Hematopoietic multipotent progenitor cell treated with erythropoietin and hydrocortisone succinate and interleukin-3 and kit ligand, for 8 days (in vitro differentiated cells): ENCODE measurements at regions not wholly inside any gene's neighbourhood (a gene's known extent, or its start where the extent isn't known, plus 50 kb on each side); places are given as distances from the start of the nearest gene placed in this dataset.

Experiments
- DNase-seq: peaks from one replicate; pipeline ENCODE4 v3.0.0-alpha.2; 2015

GRCh38 chr4:123545667-123546572 lies 149.3 kb downstream of the SPRY1 start:
- DNase-seq: no peak

DNA sequence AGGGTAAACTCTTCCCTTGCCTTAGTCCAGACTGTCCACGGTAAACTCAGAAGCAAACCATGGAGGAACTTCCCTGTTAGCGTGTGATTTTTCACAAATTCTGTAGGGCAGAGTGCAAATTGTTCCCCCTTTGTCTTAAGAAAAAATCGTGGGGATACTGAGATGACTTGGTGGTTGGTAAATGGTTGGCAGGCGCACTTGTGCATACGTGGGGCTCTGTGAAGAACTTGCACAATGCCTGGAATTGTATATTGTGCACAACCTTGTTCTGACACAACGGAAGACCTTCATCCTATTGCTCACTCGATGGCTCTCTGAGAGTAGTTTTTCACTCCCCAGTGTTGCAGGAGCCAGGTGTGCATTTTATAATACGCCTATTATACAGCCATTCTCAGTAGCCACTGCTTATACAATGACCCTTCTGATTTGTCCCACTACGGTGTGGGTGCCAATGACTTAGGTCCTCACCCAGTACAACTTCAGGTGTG lies 150.0 kb downstream of the SPRY1 start:
- DNase-seq: no peak

DNA sequence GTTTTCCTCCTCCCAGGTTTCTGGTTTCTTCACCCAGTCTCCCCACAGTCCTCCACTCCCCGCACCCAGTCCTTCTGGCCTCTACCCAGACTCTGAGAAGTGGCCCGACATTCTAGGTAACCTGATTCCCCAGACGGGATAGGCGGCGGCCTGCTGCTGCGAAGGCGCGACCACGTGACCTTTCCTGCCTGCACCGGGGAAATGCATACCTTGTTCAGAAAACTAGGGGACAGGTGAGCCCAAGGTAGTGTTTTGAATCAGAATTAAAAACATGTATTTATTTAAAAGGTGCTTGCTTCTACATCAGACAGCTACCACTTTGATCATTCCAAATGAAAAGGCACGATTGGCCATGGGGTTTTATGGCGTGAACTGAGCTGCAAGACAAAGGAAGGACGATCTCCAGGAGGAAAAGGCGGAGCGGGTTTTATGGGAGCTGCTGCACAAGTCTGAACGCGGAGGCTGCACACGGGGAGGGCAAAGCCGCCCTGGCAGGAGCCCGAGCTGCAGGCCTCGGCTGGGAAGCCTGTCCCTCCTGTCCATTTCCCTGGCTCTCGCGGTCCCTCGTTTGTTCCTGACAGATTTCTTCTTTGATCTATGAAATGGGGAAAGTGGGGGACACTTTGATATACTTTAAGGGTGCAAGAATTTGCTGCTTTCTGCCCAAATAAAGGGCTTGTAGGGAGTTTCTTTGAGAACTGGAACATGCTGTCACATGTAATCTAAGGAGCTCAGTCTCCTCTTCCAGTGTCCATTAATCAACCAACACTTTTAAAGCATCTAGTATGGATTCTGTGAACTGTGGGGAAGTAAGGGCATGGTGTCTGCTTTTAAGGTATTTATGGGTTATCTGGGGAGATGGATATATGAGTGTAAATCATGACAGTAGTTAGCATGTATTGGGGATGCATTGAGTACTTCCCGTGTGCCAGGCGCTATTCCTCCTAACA lies 150.9 kb downstream of the SPRY1 start:
- no peak for DNase-seq

DNA sequence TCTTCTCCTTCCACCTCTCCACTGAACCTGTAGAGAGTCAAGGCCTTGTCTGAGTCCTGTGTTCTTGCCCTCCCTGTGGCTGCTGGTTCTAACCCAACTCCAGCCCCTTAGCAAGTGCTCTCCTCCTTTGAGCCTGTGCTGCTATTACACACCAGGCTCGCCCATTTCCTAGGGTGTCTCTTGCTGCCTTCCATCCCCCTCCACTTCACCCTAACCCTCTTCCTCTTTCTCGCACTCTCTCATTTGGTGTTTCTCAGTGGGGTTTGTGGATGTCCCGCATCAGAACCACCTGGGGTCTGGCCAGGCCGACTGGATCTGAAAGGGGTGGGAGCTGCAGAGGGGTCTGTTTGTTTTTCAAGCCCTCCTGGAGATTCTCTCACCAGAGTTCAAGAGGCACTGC lies 156.7 kb downstream of the SPRY1 start:
- DNase-seq: no peak

GRCh38 chr4:123553733-123554637 lies 157.4 kb downstream of the SPRY1 start:
- DNase-seq: no peak

- DNase-seq: no peak
These were observed 158.2 kb downstream of the SPRY1 start for GRCh38 chr4:123554801-123555232.

DNA sequence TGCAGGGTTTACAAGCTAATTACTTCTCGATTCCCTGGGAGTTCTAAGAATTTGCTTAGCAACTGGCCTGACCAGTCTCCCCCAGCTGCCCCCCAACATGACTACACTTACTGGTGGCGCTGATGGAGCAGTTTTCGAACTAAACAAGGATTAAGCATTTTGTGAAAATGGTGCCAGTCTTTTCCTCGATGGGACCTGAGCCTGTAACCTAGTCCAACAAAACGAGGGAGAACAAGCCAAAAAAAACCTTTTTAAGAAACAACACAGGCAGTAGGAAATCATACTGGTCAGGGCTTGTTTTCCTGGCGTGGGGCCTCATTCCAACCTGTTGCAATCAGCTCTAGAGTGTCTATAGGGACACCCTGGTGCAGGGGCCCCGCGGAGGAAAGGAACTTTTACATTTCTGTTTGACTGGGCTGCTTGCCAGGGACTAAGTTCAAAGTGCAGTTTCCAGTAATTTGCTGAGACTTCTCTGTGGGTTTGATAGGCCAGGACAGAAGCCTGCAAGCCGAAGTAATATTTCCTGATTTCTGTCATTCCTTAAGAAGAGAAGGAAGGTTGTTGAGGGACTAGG lies 158.7 kb downstream of the SPRY1 start:
- peak; percentile 57 for DNase-seq

- DNase-seq: no peak
These were observed 159.2 kb downstream of the SPRY1 start for GRCh38 chr4:123555807-123556273.

GRCh38 chr4:123556526-123556925 lies 159.9 kb downstream of the SPRY1 start:
- no peak for DNase-seq

GRCh38 chr4:123557857-123558536 lies 161.4 kb downstream of the SPRY1 start:
- no peak for DNase-seq

- no peak for DNase-seq
These were observed 162.3 kb downstream of the SPRY1 start for GRCh38 chr4:123558865-123559264.

DNA sequence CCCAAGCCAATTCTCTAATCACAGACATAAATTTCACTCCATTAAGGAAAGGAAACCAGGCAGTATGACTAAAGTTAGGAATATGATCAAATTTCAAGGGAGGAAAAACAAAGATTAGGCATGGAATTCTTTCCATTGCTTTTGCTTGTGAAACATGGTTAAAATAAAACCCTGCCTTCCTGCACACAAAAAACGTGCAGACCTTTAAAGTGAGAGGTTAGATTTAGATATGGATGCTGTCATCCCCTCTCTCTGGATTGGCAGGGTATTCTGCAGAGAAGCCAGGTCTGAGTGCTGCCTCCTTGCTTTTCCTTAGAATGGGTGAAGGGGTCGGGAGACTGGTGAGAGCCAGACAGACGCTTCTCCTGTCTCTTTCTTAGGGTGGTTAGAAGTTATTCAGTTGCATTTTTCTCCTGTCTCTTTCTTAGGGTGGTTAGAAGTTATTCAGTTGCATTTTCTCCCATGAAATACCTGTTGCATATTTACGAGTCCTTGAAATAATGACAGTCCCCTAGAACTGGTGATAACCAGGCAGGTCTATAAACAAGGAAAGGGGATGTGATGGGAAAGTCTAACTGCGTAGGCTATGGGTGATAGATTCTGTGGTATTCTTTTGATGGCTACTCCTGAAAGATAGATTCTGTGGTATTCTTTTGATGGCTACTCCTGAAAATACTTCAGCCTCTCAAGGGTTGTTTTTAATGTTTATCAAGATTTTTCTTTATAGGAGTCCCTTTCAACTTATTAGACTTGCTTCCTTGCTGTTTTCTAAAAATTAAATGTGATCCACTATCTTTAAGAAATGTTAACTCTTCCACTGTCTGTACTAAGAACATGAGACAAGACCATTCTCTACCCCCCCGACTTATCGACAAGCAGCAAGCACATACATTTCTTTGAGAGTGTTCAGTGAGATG lies 163.6 kb downstream of the SPRY1 start:
- DNase-seq: no peak

DNA sequence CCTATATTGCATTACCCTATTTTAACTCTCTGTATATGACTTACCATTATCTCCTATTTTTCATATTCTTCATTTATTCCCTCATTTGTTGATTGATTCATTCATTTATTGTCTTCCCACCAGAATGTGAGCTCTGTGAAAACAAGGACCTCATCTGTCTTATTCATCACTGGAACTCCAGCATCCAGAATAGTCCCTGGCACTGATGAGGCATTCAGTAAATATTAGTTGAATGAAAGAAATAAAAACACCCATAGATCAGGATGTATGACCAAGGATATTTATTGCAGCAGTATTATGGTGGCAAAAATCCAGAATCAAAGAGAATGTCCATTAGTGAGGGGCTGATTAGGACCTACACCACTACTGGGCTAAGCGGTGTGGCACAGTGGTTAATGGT lies 164.9 kb downstream of the SPRY1 start:
- DNase-seq: no peak

GRCh38 chr4:123562994-123563750 lies 166.6 kb downstream of the SPRY1 start:
- peak; percentile 9 for DNase-seq

DNA sequence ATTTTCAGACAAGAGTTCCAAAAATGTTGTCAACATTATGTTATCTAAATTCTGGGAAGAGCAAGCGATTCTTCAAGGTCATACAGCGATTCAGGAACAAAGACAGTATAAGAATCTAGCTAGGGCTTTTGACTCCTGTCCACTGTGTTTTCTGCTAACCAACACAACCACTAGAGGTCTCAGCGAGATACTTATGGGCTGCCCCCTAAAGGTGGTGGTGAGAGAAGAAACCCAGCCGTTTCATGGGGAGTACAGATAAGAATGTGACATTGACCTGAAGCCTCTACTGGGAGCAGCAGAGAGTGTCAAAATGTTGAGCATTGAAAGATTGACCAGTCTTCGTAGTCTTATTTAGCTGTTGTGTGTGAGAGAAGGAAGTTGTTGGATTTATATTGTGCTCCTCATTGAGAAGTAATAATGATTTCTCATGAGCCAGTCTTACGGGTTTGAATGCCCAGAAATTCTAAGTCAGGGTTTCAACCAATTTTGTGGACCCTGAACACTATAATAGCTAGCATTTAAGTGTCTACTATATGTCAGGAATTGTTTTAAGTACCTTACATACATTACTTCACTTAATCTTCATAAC lies 168.3 kb downstream of the SPRY1 start:
- peak; percentile 97 for DNase-seq

DNA sequence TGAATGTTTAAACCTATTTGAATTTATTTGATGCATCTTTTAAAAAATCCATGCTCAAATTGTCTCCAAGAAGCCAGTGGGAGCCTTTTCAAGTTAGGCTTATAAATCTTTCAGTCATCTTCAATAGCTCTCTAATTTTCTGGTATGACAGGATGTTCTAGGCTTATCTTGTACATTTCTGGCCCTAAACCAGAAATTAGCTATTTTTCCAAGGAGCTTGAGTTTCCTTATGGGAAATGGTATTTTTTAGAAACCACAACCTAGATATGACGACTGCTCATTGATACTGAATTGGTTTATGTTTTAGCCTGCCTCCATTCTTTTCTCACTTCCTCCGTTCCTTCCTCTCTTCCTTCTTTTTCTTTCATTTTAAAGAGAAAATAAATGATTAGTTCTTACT lies 172.3 kb downstream of the SPRY1 start:
- no peak for DNase-seq

GRCh38 chr4:123569541-123569940 lies 172.9 kb downstream of the SPRY1 start:
- DNase-seq: no peak

DNA sequence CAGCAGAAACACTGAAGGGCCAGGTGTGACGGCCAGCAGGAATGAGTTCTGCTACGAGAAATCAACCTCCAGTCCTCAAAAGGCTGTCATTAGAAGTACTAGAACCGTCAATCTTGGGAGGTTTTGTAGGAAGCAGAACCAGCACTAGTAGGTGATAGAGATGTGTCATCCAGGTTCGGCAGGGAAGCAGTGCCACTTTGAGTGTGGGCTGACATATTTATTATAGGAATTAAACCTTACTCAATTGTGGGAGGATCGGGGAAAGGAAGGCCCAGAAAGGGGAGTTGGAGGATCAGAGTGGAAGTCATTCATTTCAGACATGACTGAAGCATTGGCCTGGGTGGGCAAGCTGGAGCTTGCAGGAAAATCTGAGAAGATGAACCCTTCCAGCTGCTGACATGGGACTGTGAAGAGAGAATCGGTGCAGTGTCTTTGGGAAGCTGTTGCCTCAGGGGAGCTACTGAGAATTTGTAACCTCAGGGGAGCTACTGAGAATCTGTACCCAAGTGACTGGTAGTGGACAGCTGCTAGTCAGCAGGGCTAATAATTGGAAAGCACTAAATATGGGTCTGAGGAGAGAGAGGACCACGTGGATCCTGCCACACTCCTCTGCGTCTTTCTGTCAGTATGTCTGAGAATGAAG lies 177.4 kb downstream of the SPRY1 start:
- no peak for DNase-seq
